ENCODE measurements at regions not wholly inside any gene's neighbourhood (a gene's known extent, or its start where the extent isn't known, plus 50 kb on each side); places are given as distances from the start of the nearest gene placed in this dataset.

DNA sequence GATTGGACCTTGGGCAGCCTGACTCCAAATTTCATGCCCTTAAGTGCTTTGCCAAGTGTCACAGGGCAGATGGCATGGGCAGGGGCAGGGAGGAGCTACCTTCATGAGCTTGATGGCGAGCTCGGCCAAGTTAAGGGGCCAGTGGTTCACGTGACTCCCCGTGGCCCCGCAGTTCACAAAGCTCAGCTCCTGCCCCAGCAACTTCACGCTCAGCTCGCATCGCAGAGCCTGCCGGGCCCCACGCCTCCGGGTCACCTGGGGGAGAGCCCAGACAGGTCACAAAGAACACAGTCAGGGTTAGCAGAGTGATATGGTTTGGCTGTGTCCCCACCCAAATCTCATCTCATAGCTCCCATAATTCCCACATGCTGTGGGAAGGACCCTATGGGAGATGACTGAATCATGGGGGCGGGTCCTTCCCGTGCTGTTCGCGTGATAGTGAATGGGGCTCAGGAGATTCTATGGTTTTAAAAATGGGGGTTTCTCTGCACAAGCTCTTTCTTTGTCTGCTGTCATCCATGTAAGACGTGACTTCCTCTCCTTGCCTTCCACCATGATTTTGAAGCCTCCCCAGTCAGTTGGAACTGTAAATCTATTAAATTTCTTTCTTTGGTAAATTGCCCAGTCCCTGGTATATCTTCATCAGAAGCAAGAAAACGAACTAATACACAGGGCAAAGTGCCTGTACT is 108.1 kb downstream of the LITAF start:
- no peak for DNase-seq

DNA sequence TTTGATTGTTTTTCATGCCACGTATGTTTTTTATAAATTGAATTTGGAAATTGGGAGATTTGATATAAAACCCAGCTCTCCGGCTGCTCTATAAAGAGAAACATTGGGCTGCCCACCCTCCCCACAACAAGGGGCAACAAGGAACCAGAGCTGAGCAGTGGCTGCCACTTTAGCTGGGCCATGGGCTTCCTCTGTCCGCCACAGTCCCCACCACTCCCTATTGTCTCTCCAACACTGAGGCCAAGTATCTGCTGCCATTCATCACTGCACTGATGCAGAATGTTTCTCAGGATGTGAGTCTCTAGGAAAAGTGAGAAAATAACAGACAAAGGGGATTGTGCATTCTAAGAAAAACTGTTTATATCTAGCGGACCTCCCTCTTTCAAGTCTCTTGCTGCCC is 106.8 kb downstream of the LITAF start:
- DNase-seq, result no peak

DNA sequence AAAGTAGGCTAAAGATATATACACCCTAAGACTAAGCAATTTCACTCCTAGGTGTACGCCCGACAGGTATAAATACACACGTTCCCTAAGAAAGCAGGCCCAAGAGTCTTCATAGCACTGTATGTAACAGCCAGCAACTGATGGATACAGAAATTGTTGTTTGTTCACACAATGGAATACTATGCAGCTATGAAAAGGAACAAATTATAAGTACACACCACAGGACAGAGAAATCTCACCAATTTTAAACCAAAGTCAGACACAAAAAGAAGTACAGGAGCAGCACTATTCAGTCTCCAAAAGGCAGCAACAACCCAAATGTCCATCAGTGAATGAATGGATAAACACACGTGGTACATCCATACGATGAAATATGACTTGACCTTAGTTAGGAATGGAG is 106.1 kb downstream of the LITAF start:
- DNase-seq, result no peak

DNA sequence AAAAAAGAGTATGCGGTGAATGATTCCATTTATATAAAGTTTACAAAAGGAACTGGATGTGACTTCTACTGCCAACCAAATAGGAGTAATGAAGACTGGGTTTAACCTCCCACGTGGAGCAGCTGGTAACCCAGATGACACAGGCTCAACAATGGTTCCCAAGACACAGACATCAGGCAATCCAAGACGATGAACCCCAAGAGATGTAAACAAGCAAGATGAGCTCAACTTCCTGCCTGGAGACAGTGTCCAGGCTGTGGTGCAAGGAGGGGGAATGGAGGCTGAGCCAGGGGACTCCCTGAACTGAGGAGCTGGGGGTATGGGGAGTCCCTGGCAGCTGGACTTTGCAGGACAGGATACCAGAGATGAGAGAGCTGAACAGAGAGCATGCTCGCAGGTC is 104.7 kb downstream of the LITAF start:
- DNase-seq, result no peak

DNA sequence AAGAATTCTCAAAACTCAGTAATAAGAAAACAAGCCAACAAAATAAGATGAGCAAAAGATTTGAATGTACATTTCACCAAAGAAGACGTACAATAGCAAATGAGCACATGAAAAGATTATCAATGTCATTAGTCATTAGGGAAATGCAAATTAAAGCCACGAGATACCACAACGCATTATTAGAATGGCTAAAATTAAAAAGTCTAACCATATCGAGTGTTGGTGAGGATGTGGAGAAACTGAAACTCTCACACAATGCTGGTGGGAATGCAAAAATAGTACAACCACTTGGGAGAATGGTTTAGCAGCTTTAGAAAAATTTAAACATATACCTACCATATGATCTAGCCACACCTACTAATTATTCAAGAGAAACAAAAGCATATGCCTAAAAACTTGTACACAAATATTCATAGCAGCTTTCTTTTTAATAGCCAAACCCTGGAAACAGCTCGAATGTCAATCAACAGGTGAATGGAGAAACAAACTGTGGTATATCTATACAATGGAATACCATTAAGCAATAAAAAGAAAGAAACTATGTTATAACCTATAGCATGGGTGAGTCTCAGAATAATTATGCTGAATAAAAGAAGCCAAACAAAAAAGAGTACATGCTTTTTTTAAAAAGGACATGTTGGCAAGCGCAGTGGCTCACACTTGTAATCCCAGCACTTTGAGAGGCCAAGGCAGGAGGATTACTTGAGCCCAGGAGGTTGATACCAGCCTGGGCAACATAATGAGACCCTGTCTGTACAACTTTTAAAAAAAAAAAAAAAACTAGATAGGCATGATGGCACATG is 103.6 kb downstream of the LITAF start:
- DNase-seq, result no peak

DNA sequence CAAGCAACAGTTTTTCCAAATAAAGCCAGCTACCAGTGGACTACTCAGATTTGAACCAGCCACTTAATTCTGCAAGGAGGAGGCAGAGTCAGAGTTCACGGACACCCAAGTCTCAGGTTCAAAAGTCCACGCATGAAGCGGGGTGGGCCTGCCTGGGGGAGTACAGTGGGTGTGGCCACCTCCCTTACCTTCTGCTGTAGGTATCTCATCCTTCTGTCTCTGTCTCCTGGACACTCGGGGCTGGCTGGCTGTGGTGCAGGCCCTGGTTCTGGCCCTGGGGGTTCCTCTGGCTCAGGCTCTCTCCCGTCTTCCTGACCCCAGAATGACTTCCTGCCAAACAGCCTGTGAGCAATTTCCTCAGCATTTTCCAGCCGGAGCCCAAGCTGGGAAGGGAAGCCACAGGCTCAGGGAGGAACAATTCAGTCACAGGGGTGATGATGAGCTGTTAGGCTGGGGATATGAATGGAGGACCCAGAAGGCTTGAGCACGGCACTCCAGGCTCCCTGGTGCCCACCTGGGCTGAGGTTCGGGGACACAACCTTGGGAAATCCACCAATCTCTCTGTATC is 101.9 kb downstream of the LITAF start:
- DNase-seq, result no peak

DNA sequence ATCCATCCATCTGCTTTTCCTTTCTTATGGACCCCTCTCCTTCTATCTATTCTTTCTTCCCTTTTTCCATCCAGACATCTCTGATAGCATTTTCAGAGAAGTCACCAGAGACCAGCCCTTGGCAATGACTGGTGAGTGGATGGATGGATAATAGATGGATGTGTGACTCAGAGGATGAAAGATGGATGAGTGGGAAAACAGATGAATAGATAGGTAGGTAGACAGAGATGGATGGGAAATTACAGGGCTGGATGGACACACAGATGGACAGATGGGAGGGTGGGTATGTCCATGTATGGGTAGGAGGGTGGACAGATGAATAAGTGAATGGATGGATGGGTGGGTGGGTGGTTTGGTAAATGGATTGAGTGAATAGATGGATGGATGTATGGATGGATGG is 101.0 kb downstream of the LITAF start:
- no peak for DNase-seq

DNA sequence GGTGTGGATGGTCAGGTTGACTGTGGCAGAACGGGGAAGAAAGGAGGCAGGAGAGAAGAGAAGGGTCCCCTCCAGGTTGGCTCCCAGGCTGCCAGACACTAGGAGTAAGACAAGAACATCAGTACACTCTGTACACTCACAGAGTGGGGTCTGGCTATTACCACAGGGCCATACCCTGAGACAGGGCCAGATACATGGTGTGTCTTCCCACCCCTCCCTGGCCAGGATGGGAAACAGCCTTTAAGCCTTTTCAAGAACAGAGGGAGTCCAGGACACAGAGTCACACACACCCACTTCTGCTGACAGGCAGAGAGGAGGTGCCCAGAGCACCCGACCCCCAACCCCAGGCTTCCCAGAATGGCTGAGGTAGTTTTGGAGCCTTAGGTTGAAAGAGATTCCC is 99.4 kb downstream of the LITAF start:
- no peak for DNase-seq

DNA sequence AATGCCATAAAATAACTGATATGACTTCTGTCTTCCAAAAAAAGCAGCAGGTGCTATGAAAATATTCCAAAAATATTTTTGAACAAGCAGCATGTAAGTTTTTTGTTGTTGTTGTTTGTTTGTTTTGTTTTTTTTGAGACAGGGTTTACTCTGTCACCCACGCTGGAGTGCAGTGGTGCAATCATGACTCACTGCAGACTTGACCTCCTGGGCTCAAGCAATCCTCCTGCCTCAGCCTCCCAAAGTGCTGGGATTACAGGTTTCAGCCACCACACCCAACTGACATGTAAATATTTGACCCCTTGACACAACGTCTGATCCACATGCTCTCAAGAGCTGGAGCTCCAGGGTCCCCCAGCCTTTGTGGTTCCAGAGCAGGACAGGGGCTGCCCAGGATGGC is 98.4 kb downstream of the LITAF start:
- DNase-seq, result no peak

DNA sequence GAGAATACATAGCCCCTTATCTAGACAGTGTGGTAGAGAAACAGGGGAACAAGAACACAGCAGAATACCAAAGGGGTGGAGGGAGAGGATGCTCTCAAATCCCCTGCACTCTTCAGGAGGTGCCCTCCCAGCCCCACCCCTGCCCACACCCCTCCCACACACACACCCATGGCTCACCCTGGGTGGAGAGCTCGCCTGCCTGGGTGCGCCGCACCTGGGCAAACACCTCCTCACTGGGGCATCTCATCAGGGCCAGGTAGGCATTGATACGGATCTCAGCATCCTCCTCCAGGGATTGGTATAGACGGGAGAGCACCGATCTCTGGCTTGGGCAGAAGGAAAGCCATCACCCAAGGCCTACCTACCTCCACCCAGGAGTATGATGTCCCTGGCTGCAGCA is 95.2 kb downstream of the LITAF start:
- no peak for DNase-seq

DNA sequence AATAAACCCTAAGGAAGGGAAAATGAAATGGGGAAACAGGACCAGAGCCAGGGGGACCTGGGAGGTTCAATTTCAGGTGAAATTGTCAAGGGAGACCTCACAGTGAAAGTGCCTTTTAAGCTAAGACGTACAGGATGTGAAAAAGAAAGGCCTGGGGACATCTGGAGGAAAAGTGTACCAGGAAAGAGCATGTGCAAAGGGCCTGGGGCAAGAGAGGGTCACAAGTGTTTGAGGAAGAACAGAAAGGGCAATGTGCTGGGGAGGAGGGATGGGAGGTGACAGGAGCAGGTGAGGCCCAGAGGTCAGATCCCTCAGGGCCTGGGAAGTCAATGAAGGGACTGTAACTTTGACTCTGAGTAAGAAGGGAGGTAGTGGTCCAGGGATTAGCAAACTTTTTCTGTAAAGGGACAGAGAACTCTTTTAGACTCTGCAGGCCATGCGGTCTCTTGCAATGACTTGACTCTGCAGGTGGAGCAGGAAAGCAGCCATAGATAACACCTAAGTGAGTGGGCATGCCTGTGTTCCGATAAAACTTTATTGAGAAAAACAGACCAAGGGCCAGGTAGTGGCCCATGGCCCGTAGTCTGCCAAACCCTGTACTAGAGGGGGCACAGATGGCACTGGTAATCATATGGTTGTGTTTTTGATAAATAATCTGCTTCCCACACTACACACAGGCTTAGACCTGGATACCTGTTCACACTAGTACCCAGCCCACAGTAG is 93.8 kb downstream of the LITAF start:
- no peak for DNase-seq

DNA sequence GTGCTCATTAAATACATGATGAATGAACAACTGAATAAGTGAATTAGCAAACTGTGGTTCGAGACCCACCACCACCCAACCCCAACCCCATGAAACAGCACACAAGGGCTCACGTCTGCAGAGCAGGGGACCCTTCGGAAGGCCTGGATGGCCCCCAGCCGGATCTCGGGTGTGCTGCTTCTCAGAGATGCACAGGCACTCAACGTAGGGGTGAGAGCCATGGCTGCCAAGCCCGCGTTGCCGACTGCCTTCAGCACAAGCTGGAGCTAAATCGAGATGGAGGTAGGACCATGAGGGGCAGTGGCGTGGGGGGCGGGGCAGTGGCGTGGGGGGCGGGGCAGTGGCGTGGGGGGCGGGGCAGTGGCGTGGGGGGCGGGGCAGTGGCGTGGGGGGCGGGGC is 93.2 kb downstream of the LITAF start:
- no peak for DNase-seq

DNA sequence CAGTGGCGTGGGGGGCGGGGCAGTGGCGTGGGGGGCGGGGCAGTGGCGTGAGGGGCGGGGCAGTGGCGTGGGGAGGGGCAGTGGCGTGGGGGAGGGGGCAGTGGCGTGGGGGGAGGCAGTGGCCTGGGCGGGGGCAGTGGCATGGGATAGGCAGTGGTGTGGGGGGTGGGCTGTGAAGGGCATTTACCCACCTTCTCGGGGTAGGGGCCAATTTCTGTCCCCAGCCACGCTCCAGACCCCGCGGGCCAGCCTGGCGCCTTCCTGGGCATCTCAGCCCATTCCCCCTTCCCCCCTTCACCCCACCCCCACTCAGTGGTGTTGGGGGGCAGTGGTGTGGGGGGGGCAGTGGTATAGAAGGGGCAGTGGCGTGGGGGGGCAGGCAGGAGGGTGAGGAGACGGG is 92.7 kb downstream of the LITAF start:
- no peak for DNase-seq

DNA sequence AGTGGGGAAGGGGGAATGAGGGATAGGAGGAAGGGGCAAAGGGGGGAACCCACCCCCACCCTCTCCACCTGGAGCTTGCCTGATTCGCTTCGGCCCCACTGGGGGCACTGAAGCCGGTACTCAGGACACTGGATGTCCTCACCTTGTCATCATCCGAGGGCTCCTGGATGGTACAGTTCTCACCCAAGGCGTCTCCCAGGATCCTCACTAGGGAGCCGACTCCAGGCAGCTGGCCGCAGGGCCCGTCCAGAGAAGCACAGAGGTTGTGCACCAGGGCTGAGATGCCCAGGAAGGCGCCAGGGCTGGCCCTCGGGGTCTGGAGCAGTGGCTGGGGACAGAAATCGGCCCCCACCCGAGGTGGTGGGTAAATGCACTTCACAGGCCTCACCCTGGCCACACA is 92.3 kb downstream of the LITAF start:
- no peak for DNase-seq

DNA sequence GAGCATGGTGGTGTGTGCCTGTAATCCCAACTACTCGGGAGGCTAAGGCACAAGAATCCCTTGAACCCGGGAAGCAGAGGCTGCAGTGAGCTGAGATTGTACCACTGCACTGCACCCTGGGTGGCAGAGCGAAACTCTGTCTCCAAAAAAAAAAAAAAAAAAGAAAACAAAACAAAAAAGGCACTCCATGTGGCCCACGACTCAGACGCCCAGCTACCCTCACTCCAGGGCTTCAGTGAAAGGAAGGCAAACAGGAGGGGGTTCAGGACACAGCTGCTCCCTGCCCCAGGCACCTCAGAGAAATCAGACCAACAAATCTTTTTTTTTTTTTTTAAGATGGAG is 91.7 kb downstream of the LITAF start:
- no peak for DNase-seq

Data from NCI-H1694 treated with DMSO at 0.1 percent for 48 hours (cell line).